ENCODE measurements at regions not wholly inside any gene's neighbourhood (a gene's known extent, or its start where the extent isn't known, plus 50 kb on each side); places are given as distances from the start of the nearest gene placed in this dataset.

DNA sequence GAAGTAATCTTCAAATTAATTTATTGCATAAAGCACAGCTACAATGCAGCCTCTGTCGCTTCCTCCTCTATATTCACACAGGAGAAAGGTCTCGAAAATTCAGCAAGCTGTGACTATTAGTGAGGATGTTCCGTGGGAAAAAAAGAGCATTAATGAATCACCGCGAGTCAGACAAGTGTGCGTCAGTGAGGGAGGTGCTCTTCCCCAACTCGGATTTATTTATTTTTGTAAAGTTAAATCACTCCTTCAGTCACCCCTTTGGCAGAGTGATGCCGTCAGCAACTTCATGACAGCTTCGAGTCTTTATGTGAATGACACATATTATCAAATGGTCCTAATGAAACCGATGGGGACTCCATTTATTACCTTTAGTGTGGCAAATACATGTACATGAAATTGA, 648.9 kb upstream of the SALL3 start:
- TF ChIP-seq, protein P1, sequence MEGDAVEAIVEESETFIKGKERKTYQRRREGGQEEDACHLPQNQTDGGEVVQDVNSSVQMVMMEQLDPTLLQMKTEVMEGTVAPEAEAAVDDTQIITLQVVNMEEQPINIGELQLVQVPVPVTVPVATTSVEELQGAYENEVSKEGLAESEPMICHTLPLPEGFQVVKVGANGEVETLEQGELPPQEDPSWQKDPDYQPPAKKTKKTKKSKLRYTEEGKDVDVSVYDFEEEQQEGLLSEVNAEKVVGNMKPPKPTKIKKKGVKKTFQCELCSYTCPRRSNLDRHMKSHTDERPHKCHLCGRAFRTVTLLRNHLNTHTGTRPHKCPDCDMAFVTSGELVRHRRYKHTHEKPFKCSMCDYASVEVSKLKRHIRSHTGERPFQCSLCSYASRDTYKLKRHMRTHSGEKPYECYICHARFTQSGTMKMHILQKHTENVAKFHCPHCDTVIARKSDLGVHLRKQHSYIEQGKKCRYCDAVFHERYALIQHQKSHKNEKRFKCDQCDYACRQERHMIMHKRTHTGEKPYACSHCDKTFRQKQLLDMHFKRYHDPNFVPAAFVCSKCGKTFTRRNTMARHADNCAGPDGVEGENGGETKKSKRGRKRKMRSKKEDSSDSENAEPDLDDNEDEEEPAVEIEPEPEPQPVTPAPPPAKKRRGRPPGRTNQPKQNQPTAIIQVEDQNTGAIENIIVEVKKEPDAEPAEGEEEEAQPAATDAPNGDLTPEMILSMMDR (IDR thresholded peaks at IDR 0.05 in 8 of 11, conservative IDR thresholded peaks at IDR 0.05 in 3 of 11), result no peak
- no peak for TF ChIP-seq POLR2A (IDR thresholded peaks at IDR 0.05)
- no peak for TF ChIP-seq POLR2AphosphoS5 (IDR thresholded peaks at IDR 0.05)

Measured in spleen (tissue), 7 donors.